Posterior cingulate gyrus (tissue), 11 donors: ENCODE measurements at regions not wholly inside any gene's neighbourhood (a gene's known extent, or its start where the extent isn't known, plus 50 kb on each side); places are given as distances from the start of the nearest gene placed in this dataset.

Experiments used
- DNase-seq, 10 donors: peaks; one replicate each; pipeline versions ENCODE4 v3.0.0 to v3.0.0-alpha.2; 2020 to 2021; ENCODE audit warnings: mixed read lengths in 3 of 10
- intact Hi-C: fragments of 100-400 bp; cut with DNase I; formaldehyde crosslinking; loops from one replicate; pipeline ENCODE4 v1.15.1; 2023

DNA sequence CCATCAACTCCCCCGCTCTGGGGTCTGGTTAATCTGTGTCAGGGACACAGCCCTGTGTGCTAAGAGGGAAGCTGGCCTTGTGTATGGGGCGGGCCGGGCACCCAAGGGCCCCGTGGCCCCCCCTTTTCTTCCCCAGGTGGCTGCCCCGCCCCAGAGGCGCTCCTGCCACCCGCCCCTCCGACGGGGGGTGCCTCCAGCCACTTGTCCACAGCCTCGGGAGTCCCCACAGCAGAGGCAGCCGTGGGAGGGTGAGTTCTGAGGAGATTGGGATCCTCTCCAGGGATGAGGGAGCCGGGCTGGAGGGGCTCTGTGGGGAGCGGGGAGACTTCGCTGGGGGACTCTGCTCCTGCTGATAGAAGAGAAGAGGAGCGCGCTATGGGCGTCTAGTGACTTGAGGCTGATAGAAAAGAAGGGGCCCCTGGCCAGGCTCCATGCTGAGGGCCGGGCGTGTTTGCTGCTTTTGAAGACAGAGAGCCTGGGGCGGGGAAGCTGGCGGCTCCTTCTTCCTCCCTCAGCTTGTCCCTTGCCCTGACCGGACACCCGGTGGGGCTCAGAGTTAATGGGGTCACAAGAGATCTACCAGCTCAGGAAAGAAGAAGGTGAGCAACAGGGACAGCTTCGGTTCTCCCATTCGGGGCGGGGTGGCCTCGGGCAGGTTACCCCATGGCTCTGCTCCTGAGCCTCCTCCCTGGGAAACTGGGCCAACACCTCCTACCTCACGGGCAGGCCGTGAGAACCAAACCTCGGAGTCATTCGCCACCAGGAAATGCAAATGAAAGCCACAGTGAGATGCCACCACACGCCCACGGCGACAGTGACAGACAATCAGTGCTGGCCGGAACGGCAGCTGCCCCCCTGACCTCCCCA is 89.4 kb upstream of the TAF1B start:
- DNase-seq = peak in 2 of 10 donors; percentile 77 to 78

DNA sequence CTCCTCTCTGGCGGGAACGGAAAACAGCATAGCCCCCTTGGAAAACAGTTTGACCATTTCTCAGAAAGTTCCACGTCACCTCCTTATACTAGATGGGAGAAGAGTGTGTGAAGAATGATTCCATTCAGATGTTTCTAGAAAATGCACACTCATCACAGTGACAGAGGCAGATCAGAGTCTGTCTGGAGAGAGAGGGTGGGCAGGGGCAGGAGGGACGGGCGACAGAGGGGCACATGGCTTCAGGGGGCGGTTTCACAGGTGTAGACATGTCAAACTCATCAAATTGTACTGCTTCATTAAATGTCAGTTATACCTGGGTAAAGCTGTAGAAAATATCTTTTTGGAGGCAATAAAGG is 88.8 kb upstream of the TAF1B start:
- peak in 2 of 10 donors; percentile 14 to 29 for DNase-seq
- intact Hi-C loops = no loop called here

More for the DNA sequence above, 89.4 kb upstream of the TAF1B start:
- intact Hi-C loops = no loop called here

DNA sequence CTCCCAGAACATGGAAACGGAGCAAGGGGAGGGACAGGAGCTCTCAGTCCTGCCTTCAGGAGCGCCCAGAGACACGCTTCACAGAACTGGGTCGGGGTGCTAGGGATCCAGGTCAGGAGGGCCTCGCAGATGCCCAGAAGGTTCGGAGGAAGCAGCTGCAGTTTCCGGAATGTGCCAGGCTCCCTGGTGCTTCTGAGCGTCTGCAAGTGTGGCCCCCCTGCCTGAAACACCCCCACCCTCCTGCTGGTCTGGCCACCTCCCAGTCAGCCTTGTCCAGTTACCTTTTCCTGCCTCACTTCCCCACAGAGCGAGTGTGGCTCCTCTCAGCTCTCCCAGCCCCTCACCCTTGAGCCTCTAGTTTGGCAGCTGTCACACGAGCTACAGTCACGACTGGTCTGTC is 88.3 kb upstream of the TAF1B start:
- intact Hi-C loops = no loop called here

DNA sequence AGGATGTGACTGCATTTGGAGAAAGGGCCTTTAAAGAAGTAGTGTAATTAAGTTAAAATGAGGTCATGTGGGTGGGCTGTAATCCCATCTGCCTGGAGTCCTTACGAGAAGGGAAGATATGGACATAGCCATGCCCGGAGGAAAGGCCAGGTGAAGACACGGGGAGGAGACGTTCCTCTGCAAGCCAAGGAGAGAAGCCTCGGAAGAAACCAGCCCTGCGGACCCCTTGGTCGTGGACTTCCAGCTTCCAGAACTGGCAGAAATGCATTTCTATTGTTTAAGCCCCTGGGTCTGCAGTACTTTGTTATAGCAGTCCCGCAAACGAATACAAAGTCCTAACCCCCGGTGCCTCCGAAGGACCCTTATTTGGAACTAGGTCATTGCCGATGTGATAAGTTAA is 87.6 kb upstream of the TAF1B start:
- intact Hi-C loops = no loop called here
- DNase-seq = peak in 1 of 10 donors; percentile 64

More for the DNA sequence above, 88.3 kb upstream of the TAF1B start:
- DNase-seq = peak in 2 of 10 donors; percentile 42 to 52

DNA sequence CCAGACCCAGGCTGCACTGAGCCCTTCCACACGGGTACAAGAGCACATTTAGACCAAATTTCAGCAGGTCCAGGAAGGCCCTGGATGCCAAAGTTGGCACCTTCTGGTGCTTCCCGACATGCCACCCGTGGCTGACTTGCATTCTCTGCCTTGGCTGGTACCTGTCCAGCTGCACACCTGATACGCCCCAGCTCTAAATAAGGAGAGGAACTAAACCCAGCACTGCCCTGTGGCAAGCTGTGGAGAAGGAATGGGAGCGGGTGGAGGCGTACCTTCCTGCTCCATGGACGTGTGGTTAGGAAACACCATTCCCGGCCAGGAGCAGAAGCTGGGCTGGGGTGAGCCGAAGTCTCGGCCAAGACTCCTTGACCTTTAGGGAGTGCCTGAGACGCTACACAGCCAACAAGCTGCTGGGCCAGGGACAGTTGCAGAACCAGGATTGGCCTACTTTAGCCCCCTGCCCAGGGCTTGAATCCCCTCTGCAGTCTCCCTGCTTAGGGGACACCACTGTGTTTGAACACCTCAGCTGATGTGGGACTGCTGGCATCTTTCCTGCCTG is 86.5 kb upstream of the TAF1B start:
- DNase-seq = peak in 2 of 10 donors; percentile 67 to 69
- intact Hi-C loops = no loop called here

DNA sequence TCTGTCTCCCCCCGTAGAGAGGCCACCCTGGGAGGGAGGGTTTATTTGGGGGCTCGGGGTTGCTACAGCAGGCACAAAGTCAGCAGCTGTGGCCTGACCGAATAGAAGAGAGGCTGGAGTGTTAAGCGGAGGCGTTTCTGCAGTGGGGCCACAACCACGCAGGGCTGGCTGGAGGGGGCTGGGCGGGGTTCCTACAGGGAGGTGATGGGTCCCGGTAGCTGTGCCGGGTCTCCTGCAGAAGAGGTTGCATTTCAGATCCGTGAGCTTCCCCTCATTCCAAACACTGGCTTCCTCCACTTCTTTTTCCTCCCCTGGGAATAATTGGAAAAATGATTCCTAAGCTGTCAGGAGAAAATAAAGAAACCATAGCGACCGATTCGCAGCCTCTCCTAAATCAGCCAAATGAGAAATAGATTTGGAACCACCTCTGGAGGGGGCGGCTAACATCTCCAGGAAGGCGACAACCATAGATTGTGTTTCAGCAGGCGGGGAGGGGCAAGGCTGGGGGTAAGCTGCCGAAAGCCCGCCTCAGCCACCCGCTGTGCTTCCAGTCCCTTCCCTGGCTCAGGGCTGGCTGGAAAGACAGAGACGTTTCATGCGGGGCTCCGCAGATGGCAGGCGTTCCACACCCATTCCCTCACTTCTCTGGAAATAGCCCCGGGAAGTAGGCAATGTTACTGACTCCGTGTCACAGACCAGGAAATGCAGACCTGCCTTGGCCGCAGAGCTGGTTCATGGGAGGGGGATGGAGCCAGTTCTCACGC is 85.6 kb upstream of the TAF1B start:
- DNase-seq = peak in 9 of 10 donors; percentile 43 to 94 (median 58)
- intact Hi-C loops = no loop called here

DNA sequence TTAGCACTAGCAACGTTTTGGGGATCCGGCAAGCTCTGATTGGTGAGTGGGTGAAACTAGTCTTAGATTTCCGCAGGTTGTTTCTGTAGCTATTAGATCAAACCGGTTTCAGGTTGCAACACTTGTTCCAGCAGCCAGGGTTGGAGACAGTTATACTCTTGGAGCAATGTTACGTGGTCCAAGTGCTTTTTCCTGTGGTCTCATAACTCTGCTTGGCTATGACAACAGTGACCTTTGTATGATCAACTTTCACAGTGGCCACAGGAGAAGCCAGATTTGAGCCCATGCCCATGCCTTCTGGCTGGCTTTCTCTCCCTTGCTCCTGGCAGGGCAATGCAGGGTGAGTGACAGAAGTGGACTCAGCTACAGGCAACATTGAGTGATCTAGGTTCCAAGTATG is 84.5 kb upstream of the TAF1B start:
- intact Hi-C loops = no loop called here

DNA sequence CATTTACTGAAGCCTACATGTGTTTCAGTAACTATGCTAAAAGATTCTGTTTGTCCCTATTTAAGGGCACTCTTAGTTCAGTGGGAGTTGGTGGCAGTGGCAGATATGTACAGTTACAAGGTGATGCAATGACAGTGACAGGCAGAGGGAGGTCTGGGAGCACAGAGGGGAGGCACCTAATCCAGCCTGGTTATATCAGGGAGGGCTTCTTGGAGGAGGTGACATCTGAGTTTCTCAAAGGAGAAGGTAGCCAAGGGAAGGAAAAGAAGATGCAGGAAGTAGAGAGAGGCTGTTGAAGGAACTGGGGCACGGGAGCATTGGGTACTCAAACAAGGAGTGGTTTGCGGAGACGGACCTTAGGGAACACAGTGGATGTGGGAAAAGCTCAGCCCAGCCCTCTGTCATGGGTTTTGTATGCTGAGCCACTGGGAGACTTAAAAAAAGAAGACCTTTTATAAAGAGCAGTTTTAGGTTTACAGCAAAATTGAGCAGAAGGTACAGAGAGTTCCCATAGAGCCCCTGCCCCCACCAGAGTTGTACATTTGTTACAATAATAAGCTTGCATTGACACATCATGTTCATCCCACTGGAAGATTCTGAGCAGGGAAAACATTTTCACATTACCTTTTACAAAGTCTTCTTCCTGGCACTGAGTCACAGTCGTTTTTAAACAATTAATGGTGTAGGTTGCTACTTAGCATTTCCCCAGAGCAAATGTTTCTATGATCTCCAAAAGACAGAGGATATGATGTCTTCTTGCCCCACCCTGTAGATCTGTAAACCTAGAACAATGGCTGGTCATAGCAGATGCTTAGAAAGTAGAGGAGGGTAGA is 83.0 kb upstream of the TAF1B start:
- no peak for DNase-seq
- intact Hi-C loops = loop anchor here (10.0 kb wide), 1 partner anchor 125 kb away; the partner anchor contains the start of gene YWHAQ

More for the DNA sequence above, 84.5 kb upstream of the TAF1B start:
- DNase-seq = peak in 2 of 10 donors; percentile 9 to 35

DNA sequence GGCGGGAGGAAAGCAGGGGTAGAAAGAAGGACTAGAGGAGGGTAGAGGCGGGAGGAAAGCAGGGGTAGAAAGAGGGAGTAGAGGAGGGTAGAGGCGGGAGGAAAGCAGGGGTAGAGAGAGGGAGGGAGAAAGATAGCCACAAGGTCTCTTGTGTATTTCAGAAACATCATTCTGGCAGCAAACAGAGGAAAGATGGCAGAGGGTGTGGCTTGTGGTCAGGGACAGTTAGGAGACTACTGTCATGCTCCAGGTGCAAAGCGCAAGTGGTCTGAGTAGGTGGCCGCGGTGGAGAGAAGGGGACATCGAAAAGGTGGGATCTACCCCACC is 82.4 kb upstream of the TAF1B start:
- intact Hi-C loops = loop anchor here (10.0 kb wide), 1 partner anchor 126 kb away; the partner anchor contains the start of gene YWHAQ
- peak in 1 of 10 donors; percentile 52 for DNase-seq

DNA sequence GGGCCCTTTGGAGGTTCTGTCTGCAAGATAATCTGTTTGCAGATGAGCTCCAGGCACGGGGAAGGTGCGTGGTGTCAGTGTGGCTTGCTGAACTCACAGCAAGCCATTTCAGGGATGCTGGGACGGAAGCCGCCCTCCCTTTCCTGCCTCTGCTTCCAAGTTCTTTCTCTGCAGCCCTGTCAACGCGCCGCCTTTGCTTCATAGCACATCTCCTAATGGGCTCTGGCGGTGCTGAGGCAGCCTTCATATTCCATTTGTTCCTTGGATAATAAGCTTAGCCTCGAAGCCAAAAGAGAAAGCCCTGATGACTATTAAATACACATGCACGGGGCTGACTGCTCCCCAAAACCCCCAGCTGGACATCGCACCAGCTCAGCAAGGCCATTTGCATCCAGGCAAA is 81.7 kb upstream of the TAF1B start:
- peak in 5 of 10 donors; percentile 46 to 90 (median 66) for DNase-seq
- intact Hi-C loops = loop anchor here (10.0 kb wide), 1 partner anchor 127 kb away; the partner anchor contains the start of gene YWHAQ

DNA sequence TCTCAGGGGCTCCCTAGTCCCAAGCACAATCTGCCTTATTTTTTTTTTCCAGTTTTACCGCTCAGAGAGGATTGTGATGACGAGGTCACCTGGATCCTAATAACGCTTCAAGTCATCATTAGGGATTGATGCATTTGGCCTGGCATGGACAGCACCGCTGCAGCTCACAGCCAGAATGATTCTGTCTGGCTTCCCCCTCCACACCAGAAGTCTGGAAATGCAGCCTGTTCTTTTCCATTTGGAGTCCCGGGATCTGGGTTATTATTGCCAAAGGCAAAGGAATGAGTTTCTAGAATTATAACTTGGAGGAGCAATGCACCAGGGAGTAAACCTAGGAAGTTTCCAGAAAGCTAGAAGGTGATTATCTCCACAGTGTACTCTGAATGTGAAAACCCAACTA is 81.1 kb upstream of the TAF1B start:
- intact Hi-C loops = loop anchor here (10.0 kb wide), 1 partner anchor 127 kb away; the partner anchor contains the start of gene YWHAQ
- DNase-seq = peak in 1 of 10 donors; percentile 12

DNA sequence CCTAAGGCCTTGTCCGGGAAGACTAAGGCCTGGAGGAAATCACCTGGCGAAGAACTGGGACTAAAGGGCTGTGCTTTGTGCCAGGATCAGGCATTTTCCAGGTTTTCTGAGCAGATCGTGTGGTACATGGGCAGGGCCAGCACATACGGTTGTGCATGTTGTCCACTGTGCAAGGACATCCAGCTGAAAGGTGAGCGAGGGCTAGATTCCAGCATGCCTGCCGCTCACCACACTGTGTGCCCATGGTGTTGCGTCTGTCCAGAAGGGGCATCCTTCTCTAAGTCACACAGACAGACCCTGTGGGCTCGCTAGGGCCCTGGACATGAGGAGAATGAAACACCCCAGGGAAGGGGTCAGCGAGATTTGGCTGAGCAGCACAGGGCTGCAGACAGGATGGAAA is 80.3 kb upstream of the TAF1B start:
- peak in 2 of 10 donors; percentile 10 to 53 for DNase-seq
- intact Hi-C loops = loop anchor here (10.0 kb wide), 1 partner anchor 128 kb away; the partner anchor contains the start of gene YWHAQ

DNA sequence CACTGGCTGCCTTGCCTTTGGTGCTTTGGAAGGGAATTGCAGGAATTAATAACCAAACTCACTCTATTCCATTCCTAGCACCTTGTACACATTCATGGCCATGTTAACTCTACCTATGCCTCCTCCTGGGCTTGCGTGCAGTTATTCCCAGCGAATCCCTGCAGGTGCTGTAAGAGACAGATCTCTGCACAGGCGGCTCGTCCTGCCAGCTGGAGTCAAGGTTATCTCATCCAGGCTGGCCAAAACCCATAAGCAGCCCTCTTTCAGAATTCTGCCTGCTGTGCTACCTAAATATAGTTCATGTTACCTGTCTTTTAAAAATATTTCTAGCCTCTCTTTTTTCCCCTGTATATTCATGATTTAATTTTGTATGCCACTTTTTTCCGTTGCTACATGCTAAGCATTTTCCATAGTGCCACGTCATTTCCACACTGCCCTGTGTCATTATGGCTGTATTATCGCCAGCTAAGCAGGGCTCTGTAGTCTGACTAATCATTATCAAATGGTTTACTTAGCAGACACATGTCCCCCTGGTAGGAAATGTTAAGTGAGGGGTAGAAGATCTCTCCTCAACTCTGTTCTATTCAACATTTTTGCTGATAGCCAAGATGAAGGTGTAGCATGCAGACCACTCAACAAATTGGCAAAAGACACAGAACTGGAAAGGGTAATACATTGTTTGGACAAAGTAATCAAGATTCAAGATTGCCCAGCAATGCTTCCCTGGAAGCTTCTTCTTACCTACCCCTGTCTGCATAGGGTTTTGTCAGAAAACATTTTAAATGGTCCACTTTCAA is 79.7 kb upstream of the TAF1B start:
- peak in 2 of 10 donors; percentile 23 to 44 for DNase-seq
- intact Hi-C loops = loop anchor here (10.0 kb wide), 1 partner anchor 129 kb away; the partner anchor contains the start of gene YWHAQ

DNA sequence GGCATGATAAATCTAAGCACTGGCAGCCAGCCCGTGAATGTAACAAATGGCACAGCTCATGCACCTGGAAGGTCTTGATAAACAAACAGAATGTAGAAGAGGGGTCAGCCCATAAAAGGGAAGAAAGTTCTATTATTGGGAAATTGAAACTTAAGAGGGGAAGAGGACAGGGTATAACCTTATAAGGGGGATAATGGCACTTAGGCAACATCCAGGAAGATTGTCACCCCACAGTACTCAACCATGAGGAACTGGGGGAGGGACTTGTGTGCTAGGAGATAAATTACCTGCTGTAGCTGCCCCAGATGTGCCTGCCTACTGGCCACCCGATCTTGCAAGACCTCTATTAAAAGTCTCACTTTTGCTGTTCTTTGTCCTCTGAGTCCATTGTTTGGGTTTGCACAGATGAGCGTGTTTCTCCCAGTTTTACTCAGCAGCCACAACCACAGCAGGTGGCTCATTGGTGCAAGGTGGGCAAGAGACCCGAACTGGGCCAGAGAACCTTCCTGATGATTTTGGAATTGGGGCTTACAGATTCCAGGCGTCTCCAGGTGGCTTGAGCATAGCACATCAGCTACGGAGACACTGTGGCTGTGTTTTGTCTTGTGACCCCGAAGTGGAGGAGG is 79.0 kb upstream of the TAF1B start:
- DNase-seq = peak in 2 of 10 donors; percentile 1 to 22
- intact Hi-C loops = loop anchor here (10.0 kb wide), 1 partner anchor 129 kb away; the partner anchor contains the start of gene YWHAQ

DNA sequence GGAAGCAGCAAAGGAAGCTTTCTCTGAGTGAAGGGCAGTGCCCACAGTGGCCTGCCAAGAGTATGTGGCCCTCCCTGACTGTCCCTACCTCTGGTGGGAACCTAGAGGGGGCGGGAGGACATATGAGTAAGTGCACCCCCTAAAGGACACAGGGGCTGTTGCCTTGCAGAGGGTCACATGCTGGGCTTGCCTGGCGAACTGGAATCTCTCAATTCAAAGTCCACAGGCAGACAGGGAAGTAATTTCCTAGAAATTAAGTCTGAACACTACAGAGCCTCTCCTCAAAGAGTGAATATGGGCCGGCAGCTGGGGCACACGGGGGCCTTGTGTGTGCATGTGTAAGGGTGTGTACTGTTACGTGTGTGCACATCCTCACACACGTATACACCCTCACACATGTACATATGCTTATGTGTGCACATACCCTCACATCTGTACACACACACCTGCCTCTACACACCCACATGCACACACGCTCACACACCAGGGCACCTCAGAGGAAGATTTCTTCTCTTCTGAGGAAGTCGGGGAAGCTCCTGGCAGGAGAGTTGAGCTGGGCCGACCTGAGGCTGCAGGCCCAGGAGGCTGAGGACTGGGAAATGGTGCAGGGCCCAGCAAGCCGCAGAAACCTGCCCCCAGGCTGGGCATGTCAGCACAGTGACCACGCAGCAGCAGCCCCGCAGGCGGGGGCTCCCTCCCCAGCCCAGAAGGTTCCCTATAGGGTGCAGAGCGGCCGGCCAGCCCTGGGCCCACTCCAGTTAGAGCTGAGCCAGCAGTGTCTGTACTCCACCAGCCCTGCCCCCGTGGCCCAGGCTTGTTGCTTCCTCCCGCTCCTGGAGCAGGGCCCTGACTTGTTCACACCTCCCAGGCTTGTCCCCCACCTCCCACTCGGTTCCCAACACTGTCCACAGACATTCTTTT is 77.4 kb upstream of the TAF1B start:
- intact Hi-C loops = loop anchor here (10.0 kb wide), 1 partner anchor 131 kb away; the partner anchor contains the start of gene YWHAQ
- DNase-seq = peak in 4 of 10 donors; percentile 42 to 91 (median 85)

DNA sequence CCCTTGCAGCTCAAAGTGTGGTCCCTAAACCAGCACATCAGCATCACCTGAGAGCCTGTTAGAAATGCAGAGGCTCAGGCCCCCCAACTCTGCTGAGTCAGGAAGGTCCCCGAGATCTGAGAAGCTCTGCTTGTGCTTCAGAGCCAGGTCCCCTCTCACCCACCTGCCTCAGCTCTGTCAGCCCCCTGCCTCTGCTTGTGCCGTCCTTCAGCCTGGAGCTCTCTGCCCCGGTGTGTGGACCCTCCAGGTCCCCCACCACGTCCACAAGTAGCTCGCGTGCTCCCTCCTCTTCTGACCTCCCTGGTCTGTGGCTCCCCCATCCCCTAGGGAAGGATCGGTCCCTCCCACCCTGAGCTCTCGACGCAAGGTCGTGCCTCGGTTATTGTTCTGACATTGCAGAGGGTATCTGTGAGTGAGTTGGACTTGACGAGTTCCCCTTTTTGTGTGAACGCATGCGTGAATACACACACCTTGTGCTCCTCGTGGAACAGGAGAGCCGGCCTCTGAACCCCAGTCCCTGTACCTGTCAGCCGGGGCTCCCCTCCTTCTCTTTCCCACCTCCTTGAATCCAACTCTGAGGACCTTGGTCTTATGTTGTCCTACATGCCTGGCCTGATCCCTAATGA is 75.5 kb upstream of the TAF1B start:
- DNase-seq = peak in 1 of 10 donors; percentile 58
- intact Hi-C loops = loop anchor here (10.0 kb wide), 1 partner anchor 133 kb away; the partner anchor contains the start of gene YWHAQ

DNA sequence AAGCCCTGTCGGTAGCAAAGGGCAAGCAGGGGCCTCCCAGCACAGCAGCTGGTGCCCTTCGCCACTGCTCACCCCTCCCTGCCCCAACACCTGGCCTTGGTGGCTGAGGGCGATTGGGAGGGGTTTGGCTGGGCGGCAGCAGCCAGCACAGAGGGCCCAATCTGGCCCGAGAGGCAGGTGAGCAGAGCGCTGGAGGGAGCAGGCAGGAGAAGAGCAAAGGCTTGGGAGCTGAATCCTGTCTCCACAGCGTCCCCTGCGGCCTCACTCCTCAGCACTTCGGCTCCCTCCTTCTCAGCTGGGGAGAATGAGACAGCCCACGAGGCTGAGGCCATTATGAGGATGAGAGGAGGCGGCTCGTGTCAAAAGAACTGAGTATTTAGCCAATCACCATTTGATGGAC is 74.9 kb upstream of the TAF1B start:
- DNase-seq = peak in 3 of 10 donors; percentile 60 to 91 (median 78)
- intact Hi-C loops = loop anchor here (10.0 kb wide), 1 partner anchor 134 kb away; the partner anchor contains the start of gene YWHAQ
